HG02610 (cell line): ENCODE measurements at regions not wholly inside any gene's neighbourhood (a gene's known extent, or its start where the extent isn't known, plus 50 kb on each side); places are given as distances from the start of the nearest gene placed in this dataset.
A peak's percentile ranks its signal among the peaks of the same experiment; 100 is the strongest.
"Not testable (repeated sequence)": the region's sequence is repeated elsewhere in the genome, so short reads cannot be mapped to it uniquely, and the experiment has no call there.

Experiments
- ATAC-seq: cut with Tn5 transposase; IDR thresholded peaks from one replicate; pipeline ENCODE4 v1.9.1; 2021; ENCODE audit warnings: mild to moderate bottlenecking, moderate library complexity; ENCODE audit not compliant: unreplicated experiment

DNA sequence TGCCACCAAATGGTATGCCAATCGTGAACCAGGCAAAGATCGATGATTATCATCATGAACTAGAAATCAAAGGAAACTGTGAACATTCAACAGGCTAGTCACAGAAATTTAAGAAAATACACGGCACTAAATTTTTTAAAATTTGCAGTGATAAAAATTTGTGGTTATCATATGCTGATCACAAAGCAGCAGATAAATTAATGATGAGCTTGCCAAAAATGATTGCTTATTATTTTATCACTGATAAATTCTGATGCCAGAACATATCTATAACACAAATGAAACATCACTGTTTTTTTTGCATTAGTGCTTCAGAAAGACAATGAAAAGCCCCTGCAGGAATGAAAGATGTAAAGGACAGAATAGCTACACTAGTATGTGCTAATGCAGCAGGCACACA, 1413.2 kb upstream of the MAP3K7 start:
- ATAC-seq: no peak

DNA sequence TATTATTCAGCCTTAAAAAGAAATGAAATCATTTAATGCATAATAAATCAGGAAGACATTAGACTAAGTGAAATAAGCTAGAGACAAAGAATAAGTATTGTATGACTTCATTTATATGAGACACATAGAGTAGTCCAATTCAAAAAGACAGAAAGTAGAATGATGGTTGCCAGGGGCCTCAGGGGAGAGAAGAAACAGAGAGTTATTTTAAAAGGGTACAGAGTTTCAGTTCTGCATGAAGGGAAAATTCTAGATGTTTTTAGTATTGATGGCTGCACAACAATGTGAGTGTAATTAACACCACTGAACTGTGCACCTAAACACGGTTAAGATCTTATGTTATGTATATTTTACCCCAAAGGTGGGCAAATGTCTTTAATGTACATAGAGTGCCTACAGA, 1407.9 kb upstream of the MAP3K7 start:
- ATAC-seq: no peak

- ATAC-seq: no peak
Observed at GRCh38 chr6:91982559-91982958, 1395.7 kb upstream of the MAP3K7 start.

DNA sequence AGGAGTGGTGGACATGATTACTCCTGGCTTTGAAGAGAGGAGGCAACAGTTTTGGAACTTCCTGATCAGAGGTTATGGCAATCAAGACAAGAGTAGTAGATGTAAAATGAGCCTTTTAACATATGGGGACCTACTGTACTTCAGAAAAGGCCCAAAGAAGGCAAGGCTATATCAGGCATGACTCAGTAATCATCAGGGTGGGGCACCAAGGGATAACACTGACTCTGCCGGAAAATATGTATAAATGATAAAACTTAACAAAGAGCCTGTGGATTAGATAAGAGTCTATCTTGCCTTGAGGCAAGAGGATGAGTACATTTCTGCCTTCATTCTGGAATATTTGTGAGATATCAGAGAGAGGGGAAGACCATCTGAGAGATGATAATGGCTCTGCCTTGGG, 1389.9 kb upstream of the MAP3K7 start:
- ATAC-seq: no peak

- ATAC-seq: peak; percentile 51
Observed at GRCh38 chr6:91970700-91971099, 1383.8 kb upstream of the MAP3K7 start.

GRCh38 chr6:91965872-91966271, 1379.0 kb upstream of the MAP3K7 start:
- no peak for ATAC-seq

- no peak for ATAC-seq
Observed at GRCh38 chr6:91961671-91962070, 1374.8 kb upstream of the MAP3K7 start.

- ATAC-seq: no peak
Observed at GRCh38 chr6:91961236-91961635, 1374.4 kb upstream of the MAP3K7 start.

GRCh38 chr6:91941838-91942237, 1355.0 kb upstream of the MAP3K7 start:
- ATAC-seq: no peak

- no peak for ATAC-seq
Observed at GRCh38 chr6:91940801-91941200, 1353.9 kb upstream of the MAP3K7 start.

DNA sequence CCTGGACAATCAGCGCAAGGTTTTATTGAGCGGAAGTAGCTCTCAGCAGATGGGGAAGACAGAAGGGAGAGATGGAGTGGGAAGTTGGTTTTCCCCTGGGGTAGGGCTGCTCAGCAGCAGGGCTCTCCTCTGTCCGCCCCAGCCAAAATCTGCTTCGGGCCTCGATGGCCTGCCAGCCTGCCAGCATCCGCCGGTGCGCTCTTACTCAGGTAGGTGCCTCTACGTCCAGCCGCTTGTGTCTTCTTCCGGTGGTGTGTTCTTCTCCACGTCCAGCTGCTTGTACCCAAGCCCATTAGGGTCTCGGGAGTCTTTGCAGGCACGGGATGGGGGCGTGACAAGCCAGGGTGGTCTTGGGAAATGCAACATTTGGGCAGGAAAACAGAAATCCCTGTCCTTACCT, 1340.0 kb upstream of the MAP3K7 start:
- no peak for ATAC-seq

GRCh38 chr6:91926361-91926760, 1339.5 kb upstream of the MAP3K7 start:
- no peak for ATAC-seq

DNA sequence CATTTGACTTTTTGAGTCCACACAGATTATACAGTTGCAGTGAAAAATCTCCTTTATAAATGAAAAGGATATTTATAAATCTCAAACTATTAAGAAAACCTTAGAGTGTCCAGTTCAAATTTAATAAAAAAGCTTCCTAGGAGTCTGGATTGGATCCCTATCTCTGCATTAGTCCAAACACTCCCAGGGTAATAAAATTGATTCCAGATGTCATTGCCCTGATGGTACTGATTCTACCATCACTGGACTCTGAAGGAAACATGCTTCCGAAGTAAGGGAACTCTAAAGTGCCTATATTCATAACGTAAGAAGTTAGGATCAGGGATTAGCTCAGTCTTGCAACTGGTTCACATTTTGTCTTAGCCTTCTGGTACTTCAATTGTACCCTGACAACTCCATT, 1325.1 kb upstream of the MAP3K7 start:
- no peak for ATAC-seq

DNA sequence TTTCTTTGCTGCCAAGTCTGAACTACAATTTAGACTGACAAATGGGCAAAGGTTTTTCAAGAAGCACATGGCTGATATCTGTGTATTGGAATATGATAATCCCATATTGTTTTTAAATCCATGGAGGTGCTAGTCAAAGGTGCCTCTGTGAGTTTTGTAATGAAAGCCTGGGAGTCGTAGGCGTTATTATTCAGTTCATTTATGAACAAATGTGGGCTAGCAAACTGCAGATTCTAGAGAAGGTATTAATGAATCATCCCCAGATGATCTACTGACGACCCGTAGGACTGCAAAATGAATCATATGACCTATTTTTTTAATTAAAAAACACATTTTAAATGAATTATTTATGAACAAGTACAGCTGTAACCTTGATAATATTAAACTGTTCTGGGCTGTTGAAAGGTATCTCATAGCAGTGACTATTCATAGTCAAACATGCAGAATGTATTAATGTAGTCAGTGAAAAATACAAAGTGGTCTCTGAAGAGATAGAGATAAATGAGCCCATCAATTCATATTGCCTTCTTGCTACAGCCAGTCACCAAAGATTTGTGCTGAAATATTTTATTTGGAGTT, 1317.8 kb upstream of the MAP3K7 start:
- ATAC-seq: no peak

GRCh38 chr6:91895599-91896285, 1308.9 kb upstream of the MAP3K7 start:
- ATAC-seq: no peak

DNA sequence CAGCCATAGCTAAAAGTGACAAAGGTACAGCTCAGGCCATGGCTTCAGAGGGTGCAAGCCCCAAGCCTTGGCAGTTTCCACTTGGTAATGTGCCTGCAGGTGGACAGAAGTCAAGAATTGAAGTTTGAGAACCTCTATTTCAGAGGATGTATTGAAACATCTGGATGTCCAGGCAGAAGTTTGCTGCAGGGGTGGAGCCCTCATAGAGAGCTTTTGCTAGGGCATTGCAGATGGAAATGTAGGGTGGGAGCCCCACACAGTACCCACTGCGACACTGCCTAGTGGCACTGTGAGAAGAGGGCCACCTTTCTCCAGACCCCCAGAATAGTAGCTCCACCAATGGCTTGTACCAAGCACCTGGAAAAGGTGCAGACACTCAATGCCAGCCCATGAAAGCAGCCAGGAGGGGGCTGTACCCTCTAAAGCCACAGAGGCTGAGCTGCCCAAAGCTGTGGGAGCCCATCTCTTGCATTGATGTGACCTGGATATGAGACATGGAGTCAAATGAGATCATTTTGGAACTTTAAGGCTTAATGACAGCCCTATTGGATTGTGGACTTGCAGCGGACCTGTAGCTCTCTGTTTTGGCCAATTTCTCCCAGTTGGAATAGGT, 1299.4 kb upstream of the MAP3K7 start:
- no peak for ATAC-seq

- not testable (repeated sequence) for ATAC-seq
Observed at GRCh38 chr6:91881791-91882190, 1294.9 kb upstream of the MAP3K7 start.

- ATAC-seq: no peak
Observed at GRCh38 chr6:91879386-91879995, 1292.6 kb upstream of the MAP3K7 start.

DNA sequence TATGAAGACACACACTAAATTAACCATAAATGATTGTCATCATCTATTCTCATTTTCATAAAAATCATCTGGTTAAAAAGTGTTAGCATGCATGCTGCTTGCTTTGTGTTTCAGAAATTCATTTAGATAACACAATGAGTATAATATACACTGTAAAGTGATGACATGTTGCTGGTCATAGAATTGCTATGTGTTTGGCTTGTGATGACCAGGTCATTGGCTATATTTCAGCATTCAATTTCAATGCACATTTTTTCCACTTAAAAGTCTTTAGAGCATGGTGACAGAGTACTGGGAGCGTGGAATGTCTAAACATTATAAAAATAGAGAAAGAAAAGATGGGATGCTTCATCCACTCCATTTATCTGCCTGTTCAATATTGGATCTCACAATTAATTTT, 1291.1 kb upstream of the MAP3K7 start:
- ATAC-seq: no peak

GRCh38 chr6:91874971-91875370, 1288.1 kb upstream of the MAP3K7 start:
- no peak for ATAC-seq

DNA sequence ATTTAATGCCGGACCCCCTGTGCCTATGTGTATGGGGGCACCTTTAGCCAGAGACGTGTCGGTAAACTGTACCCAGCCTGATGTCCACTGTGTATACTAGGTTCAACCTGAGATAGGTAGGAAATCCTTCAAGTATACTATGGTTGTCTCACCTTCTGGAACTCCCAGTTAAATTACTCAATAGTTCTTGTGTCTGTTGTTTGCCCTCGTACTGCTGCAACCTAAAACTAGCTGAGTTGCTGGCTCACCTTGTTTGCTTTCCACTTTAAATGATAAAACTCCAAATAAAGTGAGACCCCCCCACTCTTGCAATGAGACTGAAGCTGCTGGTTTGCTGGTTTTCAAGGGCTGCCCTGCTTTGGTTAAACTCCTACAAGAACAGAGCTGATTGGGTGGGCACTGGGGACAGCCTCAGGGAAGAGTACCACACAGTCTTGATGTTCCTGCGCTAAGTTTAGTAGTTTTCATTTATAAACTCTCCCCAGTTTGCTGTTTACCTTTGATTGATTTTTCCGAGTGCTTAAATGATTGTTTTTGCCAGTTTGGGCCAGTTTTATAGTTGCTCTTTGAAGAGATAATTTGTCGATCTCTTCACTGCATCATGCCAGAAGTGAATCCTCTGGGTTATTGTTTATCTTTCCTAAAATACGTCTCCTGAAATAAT, 1281.8 kb upstream of the MAP3K7 start:
- ATAC-seq: no peak

DNA sequence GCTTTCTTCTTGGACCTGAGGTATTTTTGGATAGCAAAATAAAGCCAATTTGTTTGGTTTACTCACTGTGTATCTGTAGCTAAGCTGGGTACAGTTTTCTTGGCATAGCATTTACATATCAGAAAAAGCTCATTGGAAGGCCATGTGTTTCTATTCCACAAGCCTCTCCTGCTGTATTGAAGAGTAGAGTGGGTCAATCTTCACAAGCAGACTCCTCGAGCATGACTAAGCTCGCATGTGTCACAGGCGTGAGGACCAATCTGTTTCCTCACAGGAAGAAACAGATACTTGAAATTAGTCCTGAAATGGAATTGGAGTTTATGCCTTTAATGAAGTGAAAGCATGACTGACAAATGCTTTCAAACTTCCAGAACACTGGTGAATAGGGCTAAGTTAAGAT, 1279.0 kb upstream of the MAP3K7 start:
- ATAC-seq: no peak
